ENCODE measurements at regions not wholly inside any gene's neighbourhood (a gene's known extent, or its start where the extent isn't known, plus 50 kb on each side); places are given as distances from the start of the nearest gene placed in this dataset.

- TF ChIP-seq CTCF (IDR thresholded peaks at IDR 0.05) (no peak), POLR2AphosphoS5 (IDR thresholded peaks at IDR 0.05; ENCODE audit: low read depth, low read length) (no peak), TCF7L2 (IDR thresholded peaks at IDR 0.05; ENCODE audit: low read depth, low read length) (no peak), SIN3A (IDR thresholded peaks at IDR 0.05; ENCODE audit: borderline replicate concordance, insufficient read depth, low read depth, low read length) (no peak)
These were observed 59.7 kb downstream of the TTC32 start for GRCh38 chr2:19841918-19842693.
